Liver (tissue), 3 donors: ENCODE measurements at regions not wholly inside any gene's neighbourhood (a gene's known extent, or its start where the extent isn't known, plus 50 kb on each side); places are given as distances from the start of the nearest gene placed in this dataset.

Experiments
- EGR1 ChIP-seq, 2 donors: IDR thresholded peaks; 2 replicates each; pipeline ENCODE4 v1.6.1; 2016 to 2018; ENCODE audit warnings: antibody characterized with exemption in 2 of 2, low read depth in 2 of 2
- GABPA ChIP-seq, 2 donors: IDR thresholded peaks in 1 of 2; conservative IDR thresholded peaks in 1 of 2; 2 replicates each; pipeline ENCODE4 v1.6.1; 2016; ENCODE audit warnings: antibody characterized with exemption in 2 of 2, mild to moderate bottlenecking in 1 of 2, moderate library complexity in 1 of 2
- NR2F2 ChIP-seq: IDR thresholded peaks from 2 replicates; pipeline ENCODE4 v1.6.1; 2016; ENCODE audit warnings: antibody characterized with exemption
- RAD21 ChIP-seq, 2 donors: IDR thresholded peaks; 2 replicates each; pipeline ENCODE4 v1.6.1; 2016; ENCODE audit warnings: antibody characterized with exemption in 2 of 2, mild to moderate bottlenecking in 2 of 2
- RXRA ChIP-seq, 2 donors: IDR thresholded peaks; 2 replicates each; pipeline ENCODE4 v1.6.1; 2017 to 2018; ENCODE audit warnings: antibody characterized with exemption in 2 of 2, mild to moderate bottlenecking in 1 of 2
- SP1 ChIP-seq: IDR thresholded peaks from 2 replicates; pipeline ENCODE4 v1.6.1; 2018; ENCODE audit warnings: antibody characterized with exemption, mild to moderate bottlenecking
- TAF1 ChIP-seq: conservative IDR thresholded peaks from 2 replicates; pipeline ENCODE4 v1.6.1; 2016; ENCODE audit warnings: antibody characterized with exemption, mild to moderate bottlenecking
- YY1 ChIP-seq: IDR thresholded peaks from 2 replicates; pipeline ENCODE4 v1.6.1; 2016; ENCODE audit warnings: antibody characterized with exemption, mild to moderate bottlenecking
- TF ChIP-seq, protein P1 (sequence below): fragments of 150-350 bp; IDR thresholded peaks from 2 replicates; pipeline ENCODE4 v1.5.1; 2017; ENCODE audit warnings: improper control_type of control experiment, low read depth, low read length; ENCODE audit not compliant: missing input control
- TF ChIP-seq, protein P2 (sequence below): IDR thresholded peaks from 2 replicates; pipeline ENCODE4 v1.6.1; 2016; ENCODE audit warnings: antibody characterized with exemption
- TF ChIP-seq, protein P3 (sequence below): IDR thresholded peaks from 2 replicates; pipeline ENCODE4 v1.6.1; 2016; ENCODE audit warnings: antibody characterized with exemption, mild to moderate bottlenecking
- TF ChIP-seq, protein P4 (sequence below): IDR thresholded peaks from 2 replicates; pipeline ENCODE4 v1.6.1; 2016; ENCODE audit warnings: antibody characterized with exemption
- TF ChIP-seq, protein P5 (sequence below): IDR thresholded peaks from 2 replicates; pipeline ENCODE4 v1.6.1; 2016; ENCODE audit warnings: antibody characterized with exemption
- donor health status: healthy.
- donor health status: healthy.

DNA sequence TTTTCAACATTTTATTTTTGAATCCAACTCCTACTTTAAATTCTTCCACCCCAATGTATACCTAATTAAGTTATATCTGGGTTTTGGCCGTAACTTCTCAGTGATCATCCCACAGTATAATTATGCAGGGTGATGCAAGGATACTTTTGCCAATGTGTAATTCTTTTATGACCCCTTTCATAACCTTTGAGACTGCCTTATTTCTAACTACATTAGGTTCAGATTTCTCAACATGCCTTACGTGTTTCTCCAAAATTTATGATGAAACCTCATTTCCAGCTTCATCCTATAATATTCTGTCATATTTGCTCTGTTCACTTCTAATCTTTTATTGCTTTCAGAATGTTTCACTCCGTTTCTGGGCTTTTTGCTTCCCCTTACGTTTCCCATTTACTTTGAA, 1229.6 kb upstream of the ALCAM start:
- TF ChIP-seq YY1 (no peak), SP1 (no peak), TAF1 (no peak), RXRA (IDR thresholded peaks at IDR 0.05) (no peak), RAD21 (IDR thresholded peaks at IDR 0.05) (no peak), GABPA (IDR thresholded peaks at IDR 0.05 in 1 of 2, conservative IDR thresholded peaks at IDR 0.05 in 1 of 2) (no peak), NR2F2 (no peak), EGR1 (IDR thresholded peaks at IDR 0.05; ENCODE audit: low read depth in 2 of 2) (no peak)
- TF ChIP-seq, protein P1, sequence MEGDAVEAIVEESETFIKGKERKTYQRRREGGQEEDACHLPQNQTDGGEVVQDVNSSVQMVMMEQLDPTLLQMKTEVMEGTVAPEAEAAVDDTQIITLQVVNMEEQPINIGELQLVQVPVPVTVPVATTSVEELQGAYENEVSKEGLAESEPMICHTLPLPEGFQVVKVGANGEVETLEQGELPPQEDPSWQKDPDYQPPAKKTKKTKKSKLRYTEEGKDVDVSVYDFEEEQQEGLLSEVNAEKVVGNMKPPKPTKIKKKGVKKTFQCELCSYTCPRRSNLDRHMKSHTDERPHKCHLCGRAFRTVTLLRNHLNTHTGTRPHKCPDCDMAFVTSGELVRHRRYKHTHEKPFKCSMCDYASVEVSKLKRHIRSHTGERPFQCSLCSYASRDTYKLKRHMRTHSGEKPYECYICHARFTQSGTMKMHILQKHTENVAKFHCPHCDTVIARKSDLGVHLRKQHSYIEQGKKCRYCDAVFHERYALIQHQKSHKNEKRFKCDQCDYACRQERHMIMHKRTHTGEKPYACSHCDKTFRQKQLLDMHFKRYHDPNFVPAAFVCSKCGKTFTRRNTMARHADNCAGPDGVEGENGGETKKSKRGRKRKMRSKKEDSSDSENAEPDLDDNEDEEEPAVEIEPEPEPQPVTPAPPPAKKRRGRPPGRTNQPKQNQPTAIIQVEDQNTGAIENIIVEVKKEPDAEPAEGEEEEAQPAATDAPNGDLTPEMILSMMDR, result no peak
- TF ChIP-seq, protein P2, sequence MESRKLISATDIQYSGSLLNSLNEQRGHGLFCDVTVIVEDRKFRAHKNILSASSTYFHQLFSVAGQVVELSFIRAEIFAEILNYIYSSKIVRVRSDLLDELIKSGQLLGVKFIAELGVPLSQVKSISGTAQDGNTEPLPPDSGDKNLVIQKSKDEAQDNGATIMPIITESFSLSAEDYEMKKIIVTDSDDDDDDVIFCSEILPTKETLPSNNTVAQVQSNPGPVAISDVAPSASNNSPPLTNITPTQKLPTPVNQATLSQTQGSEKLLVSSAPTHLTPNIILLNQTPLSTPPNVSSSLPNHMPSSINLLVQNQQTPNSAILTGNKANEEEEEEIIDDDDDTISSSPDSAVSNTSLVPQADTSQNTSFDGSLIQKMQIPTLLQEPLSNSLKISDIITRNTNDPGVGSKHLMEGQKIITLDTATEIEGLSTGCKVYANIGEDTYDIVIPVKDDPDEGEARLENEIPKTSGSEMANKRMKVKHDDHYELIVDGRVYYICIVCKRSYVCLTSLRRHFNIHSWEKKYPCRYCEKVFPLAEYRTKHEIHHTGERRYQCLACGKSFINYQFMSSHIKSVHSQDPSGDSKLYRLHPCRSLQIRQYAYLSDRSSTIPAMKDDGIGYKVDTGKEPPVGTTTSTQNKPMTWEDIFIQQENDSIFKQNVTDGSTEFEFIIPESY, result no peak
- TF ChIP-seq, protein P3, sequence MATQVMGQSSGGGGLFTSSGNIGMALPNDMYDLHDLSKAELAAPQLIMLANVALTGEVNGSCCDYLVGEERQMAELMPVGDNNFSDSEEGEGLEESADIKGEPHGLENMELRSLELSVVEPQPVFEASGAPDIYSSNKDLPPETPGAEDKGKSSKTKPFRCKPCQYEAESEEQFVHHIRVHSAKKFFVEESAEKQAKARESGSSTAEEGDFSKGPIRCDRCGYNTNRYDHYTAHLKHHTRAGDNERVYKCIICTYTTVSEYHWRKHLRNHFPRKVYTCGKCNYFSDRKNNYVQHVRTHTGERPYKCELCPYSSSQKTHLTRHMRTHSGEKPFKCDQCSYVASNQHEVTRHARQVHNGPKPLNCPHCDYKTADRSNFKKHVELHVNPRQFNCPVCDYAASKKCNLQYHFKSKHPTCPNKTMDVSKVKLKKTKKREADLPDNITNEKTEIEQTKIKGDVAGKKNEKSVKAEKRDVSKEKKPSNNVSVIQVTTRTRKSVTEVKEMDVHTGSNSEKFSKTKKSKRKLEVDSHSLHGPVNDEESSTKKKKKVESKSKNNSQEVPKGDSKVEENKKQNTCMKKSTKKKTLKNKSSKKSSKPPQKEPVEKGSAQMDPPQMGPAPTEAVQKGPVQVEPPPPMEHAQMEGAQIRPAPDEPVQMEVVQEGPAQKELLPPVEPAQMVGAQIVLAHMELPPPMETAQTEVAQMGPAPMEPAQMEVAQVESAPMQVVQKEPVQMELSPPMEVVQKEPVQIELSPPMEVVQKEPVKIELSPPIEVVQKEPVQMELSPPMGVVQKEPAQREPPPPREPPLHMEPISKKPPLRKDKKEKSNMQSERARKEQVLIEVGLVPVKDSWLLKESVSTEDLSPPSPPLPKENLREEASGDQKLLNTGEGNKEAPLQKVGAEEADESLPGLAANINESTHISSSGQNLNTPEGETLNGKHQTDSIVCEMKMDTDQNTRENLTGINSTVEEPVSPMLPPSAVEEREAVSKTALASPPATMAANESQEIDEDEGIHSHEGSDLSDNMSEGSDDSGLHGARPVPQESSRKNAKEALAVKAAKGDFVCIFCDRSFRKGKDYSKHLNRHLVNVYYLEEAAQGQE, result no peak
- TF ChIP-seq, protein P4, sequence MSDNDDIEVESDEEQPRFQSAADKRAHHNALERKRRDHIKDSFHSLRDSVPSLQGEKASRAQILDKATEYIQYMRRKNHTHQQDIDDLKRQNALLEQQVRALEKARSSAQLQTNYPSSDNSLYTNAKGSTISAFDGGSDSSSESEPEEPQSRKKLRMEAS, result no peak
- TF ChIP-seq, protein P5, sequence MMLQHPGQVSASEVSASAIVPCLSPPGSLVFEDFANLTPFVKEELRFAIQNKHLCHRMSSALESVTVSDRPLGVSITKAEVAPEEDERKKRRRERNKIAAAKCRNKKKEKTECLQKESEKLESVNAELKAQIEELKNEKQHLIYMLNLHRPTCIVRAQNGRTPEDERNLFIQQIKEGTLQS, result no peak
